Limb (tissue), 2 donors: ENCODE measurements at regions not wholly inside any gene's neighbourhood (a gene's known extent, or its start where the extent isn't known, plus 50 kb on each side); places are given as distances from the start of the nearest gene placed in this dataset.
"Not testable (repeated sequence)": the region's sequence is repeated elsewhere in the genome, so short reads cannot be mapped to it uniquely, and the experiment has no call there.

Source experiments
- DNase-seq, 2 donors: peaks; one replicate each; pipeline ENCODE4 v3.0.0-alpha.2; 2016; ENCODE audit errors: extremely low spot score in 2 of 2

- DNase-seq, result no peak
Measured at GRCh38 chr9:19656704-19657103, 132.1 kb downstream of the SLC24A2 start.

GRCh38 chr9:19651681-19652080 is 137.2 kb downstream of the SLC24A2 start:
- no peak for DNase-seq

- DNase-seq, result no peak
Measured at GRCh38 chr9:19650312-19650711, 138.5 kb downstream of the SLC24A2 start.

- DNase-seq, result no peak
Measured at GRCh38 chr9:19649336-19650041, 139.3 kb downstream of the SLC24A2 start.

GRCh38 chr9:19648672-19649071 is 140.2 kb downstream of the SLC24A2 start:
- no peak for DNase-seq

GRCh38 chr9:19643875-19644274 is 145.0 kb downstream of the SLC24A2 start:
- no peak for DNase-seq

GRCh38 chr9:19642256-19642655 is 146.6 kb downstream of the SLC24A2 start:
- DNase-seq, result no peak

GRCh38 chr9:19641046-19641445 is 147.8 kb downstream of the SLC24A2 start:
- DNase-seq, result no peak

GRCh38 chr9:19640014-19640413 is 148.8 kb downstream of the SLC24A2 start:
- no peak for DNase-seq

- no peak for DNase-seq
Measured at GRCh38 chr9:19637084-19637483, 151.8 kb downstream of the SLC24A2 start.

GRCh38 chr9:19634881-19635280 is 154.0 kb downstream of the SLC24A2 start:
- DNase-seq, result no peak

GRCh38 chr9:19631181-19631580 is 157.7 kb downstream of the SLC24A2 start:
- no peak for DNase-seq

- no peak for DNase-seq
Measured at GRCh38 chr9:19630760-19631159, 158.1 kb downstream of the SLC24A2 start.

GRCh38 chr9:19629488-19629887 is 159.3 kb downstream of the SLC24A2 start:
- DNase-seq, result no peak

GRCh38 chr9:19625426-19625825 is 163.4 kb downstream of the SLC24A2 start:
- DNase-seq, result not testable (repeated sequence)

GRCh38 chr9:19624519-19624918 is 164.3 kb downstream of the SLC24A2 start:
- no peak for DNase-seq

GRCh38 chr9:19623941-19624340 is 164.9 kb downstream of the SLC24A2 start:
- no peak for DNase-seq

- DNase-seq, result no peak
Measured at GRCh38 chr9:19620326-19620725, 168.5 kb downstream of the SLC24A2 start.

GRCh38 chr9:19619221-19619620 is 169.6 kb downstream of the SLC24A2 start:
- DNase-seq, result no peak

- no peak for DNase-seq
Measured at GRCh38 chr9:19618816-19619215, 170.0 kb downstream of the SLC24A2 start.

GRCh38 chr9:19615036-19615624 is 173.7 kb downstream of the SLC24A2 start:
- DNase-seq, result no peak

GRCh38 chr9:19614294-19614693 is 174.5 kb downstream of the SLC24A2 start:
- no peak for DNase-seq

GRCh38 chr9:19600538-19600937 is 188.3 kb downstream of the SLC24A2 start:
- DNase-seq, result no peak
